AG20443 (cell line): ENCODE measurements at regions not wholly inside any gene's neighbourhood (a gene's known extent, or its start where the extent isn't known, plus 50 kb on each side); places are given as distances from the start of the nearest gene placed in this dataset.
"Not testable (repeated sequence)": the region's sequence is repeated elsewhere in the genome, so short reads cannot be mapped to it uniquely, and the experiment has no call there.

Experiments used
- DNase-seq: peaks from one replicate; pipeline ENCODE4 v3.0.0; 2012; ENCODE audit warnings: low spot score, mixed read lengths

DNA sequence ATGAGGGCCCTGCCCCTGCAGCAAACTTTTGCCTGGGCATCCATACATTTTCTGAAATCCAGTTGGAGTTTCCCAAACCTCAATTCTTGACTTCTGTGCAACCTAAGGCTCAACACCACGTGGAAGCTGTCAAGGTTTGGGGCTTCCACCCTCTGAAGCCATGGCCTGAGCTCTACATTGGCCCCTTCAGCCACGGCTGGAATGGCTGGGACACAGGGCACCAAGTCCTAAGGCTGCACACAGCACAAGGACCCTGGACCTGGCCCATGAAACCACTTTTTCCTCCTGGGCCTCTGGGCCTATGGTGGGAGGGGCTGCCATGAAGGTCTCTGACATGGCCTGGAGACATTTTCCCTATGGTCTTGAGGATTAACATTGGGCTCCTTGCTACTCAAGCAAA lies 266.3 kb downstream of the LRIG3 start:
- DNase-seq = no peak

GRCh38 chr12:58655375-58655774 lies 264.9 kb downstream of the LRIG3 start:
- DNase-seq = no peak

- no peak for DNase-seq
Observed at GRCh38 chr12:58656254-58657009, 263.9 kb downstream of the LRIG3 start.

- no peak for DNase-seq
Observed at GRCh38 chr12:58657190-58657589, 263.1 kb downstream of the LRIG3 start.

DNA sequence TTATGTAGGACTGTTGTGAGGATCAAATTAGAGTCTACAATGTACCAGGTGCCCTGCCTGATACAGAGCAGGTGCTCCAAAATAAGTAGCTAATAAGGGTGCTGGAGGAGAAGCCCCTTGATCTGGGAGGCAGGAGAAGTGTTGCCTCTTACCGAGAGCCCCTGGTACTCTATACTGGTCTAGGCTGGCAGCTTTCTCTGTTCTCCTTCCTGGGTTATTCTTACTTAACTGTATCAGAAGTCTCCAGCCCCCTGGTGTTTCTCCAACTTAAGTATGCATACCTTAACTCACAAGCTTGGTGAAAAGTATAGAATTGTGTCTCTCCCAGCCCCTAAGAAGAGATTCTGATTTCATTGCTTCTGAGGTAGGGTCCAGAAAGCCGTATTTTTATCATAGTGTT lies 254.9 kb downstream of the LRIG3 start:
- DNase-seq = no peak

GRCh38 chr12:58668233-58668632 lies 252.1 kb downstream of the LRIG3 start:
- no peak for DNase-seq

- DNase-seq = peak; percentile 37
Observed at GRCh38 chr12:58668871-58669270, 251.4 kb downstream of the LRIG3 start.

DNA sequence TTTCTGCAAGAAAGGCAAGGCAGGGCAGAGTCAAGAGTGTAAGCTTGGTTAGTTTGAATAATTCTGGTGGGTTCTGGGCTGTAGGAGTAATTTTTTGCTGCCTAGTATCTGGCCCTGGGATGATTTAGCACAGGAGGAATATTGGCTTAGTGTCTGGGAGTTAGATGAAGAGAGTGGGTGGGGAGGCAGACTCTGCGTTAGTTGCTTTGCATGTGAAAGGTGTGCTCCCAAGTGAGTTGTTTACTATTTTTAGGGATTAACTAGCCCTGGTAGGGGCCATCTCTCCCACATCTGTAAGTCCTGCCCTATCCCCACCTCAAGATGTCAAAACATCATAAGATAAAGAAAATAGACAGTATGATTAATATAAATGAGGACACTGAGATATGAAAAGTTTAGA lies 249.7 kb downstream of the LRIG3 start:
- DNase-seq = no peak

DNA sequence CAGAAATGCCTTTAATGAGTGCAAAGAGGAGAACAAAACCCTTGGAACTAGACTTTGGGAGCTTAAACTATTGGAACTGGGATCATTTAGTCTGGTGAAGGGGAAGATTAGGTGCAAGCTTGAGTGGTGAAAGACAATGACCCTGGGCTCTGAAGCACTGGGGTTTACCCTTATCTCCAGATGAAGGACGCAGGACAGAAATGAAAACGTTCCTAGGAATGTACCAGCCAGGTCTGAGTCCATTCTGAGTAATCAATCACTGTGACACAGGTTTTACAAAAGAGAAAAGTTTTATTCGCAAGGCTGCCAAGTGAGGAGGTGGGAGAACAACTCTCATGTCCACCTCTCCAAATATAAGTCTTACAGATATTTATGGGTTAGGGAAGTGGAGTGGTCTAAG lies 249.1 kb downstream of the LRIG3 start:
- no peak for DNase-seq

DNA sequence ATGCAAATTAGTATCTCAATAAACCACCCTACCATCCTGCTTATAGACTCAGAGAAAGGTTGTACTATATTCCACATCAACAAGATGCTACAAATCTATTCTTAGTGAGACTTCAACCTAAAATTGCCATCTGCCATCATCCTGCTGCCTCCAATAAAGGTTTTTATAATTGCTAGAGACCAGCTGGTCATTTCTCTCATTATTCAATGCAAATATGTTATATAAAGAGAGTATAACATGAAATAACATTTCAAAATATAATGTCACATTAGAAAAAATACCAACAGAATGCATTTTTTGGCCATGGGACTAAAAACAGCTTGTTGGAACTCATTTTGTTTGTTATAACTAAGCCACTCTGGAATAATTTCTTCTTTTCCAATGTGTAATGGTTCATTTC lies 247.3 kb downstream of the LRIG3 start:
- no peak for DNase-seq

DNA sequence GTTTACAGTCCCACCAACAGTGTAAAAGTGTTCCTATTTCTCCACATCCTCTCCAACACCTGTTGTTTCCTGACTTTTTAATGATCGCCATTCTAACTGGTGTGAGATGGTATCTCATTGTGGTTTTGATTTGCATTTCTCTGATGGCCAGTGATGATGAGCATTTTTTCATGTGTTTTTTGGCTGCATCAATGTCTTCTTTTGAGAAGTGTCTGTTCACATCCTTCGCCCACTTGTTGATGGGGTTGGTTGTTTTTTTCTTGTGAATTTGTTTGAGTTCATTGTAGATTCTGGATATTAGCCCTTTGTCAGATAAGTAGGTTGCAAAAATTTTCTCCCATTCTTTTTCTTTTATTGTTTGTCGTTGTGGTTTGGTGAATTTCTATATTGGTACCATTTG lies 242.5 kb downstream of the LRIG3 start:
- not testable (repeated sequence) for DNase-seq

- DNase-seq = no peak
Observed at GRCh38 chr12:58678753-58679152, 241.6 kb downstream of the LRIG3 start.

DNA sequence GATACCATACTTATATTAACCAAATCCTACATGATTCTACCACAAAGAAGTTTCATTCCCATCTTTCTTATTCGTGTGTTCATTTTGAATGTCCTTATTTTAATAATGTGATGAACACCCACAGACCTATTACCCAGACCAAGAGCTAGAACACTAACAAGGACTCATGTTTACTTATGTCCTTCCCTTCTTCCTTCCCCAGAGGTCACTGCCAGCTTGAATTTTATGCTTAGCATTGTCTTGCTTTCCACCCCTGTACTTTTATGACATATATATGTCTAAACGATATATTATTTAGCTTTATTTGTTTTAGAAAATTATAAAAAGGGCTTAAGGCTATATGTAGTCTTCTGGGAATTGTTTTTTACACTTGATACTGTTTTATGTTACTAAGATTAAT lies 238.6 kb downstream of the LRIG3 start:
- DNase-seq = no peak

GRCh38 chr12:58695263-58695662 lies 225.0 kb downstream of the LRIG3 start:
- no peak for DNase-seq

- DNase-seq = no peak
Observed at GRCh38 chr12:58701536-58701935, 218.8 kb downstream of the LRIG3 start.

- DNase-seq = peak; percentile 31
Observed at GRCh38 chr12:58703866-58704265, 216.4 kb downstream of the LRIG3 start.

- not testable (repeated sequence) for DNase-seq
Observed at GRCh38 chr12:58704770-58705169, 215.5 kb downstream of the LRIG3 start.

GRCh38 chr12:58710901-58711300 lies 209.4 kb downstream of the LRIG3 start:
- no peak for DNase-seq

- DNase-seq = peak; percentile 51
Observed at GRCh38 chr12:58711974-58712373, 208.3 kb downstream of the LRIG3 start.

DNA sequence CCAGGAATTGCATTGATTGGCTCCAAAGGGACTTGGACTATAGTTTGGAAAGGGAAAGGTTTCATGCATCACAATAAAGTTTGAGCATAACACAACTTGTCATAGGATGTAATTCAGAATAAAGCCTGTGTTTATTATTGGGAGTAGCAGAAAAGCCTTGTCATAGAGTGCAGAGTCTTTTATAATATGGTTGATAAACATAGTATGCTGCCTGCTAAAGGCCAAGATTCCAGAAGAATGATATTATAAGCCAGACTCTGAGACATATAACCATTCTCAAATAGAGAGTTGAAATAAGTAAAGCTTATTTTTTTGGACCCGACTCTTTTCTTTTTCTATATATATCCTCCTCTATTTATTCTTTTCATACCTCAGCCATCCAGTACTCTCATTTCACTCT lies 207.3 kb downstream of the LRIG3 start:
- DNase-seq = no peak

- DNase-seq = no peak
Observed at GRCh38 chr12:58719161-58719560, 201.1 kb downstream of the LRIG3 start.

DNA sequence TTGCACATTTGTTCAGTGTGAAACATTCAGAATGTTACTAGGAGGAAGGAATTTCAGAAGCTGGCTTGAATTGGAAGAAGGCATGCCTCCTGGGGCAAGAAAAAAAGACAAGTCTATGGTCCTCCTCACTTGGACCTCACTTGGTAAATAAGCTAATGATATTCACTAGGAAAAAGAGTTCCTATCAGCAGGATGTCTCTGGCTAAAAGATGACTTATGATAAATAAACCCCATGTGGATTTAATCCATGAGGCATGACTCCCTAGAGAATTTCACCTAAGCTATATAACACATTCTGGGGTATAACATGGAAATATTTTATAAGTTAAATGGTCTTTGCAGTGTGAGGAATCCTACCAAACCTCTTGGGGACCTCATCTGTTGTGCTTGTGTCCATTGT lies 199.9 kb downstream of the LRIG3 start:
- DNase-seq = no peak

DNA sequence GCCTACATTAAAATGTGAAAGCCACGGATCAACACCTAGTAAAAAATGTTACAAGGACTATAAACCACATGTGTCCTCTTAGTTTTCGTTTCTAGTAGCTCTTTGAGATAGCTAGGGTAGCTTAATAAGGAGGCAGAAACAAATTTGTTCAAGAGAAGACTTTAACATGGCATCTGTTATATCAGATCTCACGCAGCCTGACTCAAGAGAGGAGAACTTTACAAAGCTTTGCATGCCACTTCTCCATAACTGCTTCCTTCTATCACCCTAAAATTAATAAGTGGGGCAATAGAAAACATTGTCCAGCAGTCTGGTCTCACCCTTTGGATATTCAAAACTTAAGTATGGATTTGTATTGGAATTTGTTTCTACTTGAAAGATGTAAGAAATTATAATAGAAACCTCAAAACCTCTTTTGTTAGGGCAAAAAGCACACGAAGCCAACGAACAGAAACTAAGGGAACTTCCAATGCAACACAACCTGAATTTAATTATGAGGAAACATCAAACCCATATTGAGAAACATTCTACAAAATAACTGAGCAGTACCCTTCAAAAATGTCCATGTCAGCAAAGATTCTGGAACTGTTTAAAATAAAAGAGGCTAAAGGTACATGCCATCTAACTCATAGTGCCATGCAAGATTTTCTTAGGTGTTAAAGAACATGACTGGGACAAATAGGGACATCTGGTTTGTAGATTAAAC lies 194.8 kb downstream of the LRIG3 start:
- no peak for DNase-seq

GRCh38 chr12:58727521-58727920 lies 192.8 kb downstream of the LRIG3 start:
- DNase-seq = no peak
